Stimulated activated effector memory CD8-positive, alpha-beta T cell treated with anti-CD3 and anti-CD28 coated beads, Interleukin-12 subunit alpha, Interleukin-12 subunit beta, amount 100 ng/mL, for 72 hours (primary cell): ENCODE measurements at regions not wholly inside any gene's neighbourhood (a gene's known extent, or its start where the extent isn't known, plus 50 kb on each side); places are given as distances from the start of the nearest gene placed in this dataset.
"Not testable (repeated sequence)": the region's sequence is repeated elsewhere in the genome, so short reads cannot be mapped to it uniquely, and the experiment has no call there.

Experiments
- ATAC-seq: fragments of 150-1000 bp; cut with Tn5 transposase; 2 replicates; pipeline ENCODE4 v1.10.0; 2021
- DNase-seq, 2 donors: peaks; one replicate each; pipeline ENCODE4 v3.0.0; 2021 to 2022; ENCODE audit warnings: low spot score in 2 of 2
- H3K27ac Mint-ChIP-seq: one replicate; pipeline ENCODE4 v1.8.0; 2022; ENCODE audit warnings: mild to moderate bottlenecking, mixed read lengths
- H3K36me3 Mint-ChIP-seq: one replicate; pipeline ENCODE4 v1.8.0; 2022; ENCODE audit warnings: mild to moderate bottlenecking, mixed read lengths
- H3K4me1 Mint-ChIP-seq: one replicate; pipeline ENCODE4 v1.8.0; 2022; ENCODE audit warnings: mixed read lengths
- H3K4me3 Mint-ChIP-seq: one replicate; pipeline ENCODE4 v1.8.0; 2022; ENCODE audit warnings: mild to moderate bottlenecking, mixed read lengths
- H3K9me3 Mint-ChIP-seq: one replicate; pipeline ENCODE4 v1.8.0; 2022; ENCODE audit warnings: mixed read lengths

DNA sequence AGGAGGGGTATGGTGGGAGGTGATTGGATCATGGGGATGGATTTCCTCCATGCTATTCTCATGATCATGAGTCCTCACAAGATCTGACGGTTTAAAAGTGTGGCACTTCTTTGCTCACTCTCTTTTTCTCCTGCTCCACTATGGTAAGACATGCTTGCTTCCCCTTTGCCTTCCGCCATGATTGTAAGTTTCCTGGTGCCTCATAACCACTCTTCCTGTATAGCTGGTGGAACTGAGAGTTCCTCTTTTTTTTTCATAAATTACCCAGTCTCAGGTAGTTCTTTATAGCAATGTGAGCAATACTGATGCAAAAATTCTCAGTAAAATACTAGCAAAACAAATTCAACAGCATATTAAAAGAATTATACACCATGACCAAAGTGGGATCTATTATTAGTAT lies 728.5 kb upstream of the SLC8A1 start:
- no peak overlapping the region for H3K27ac Mint-ChIP-seq
- ATAC-seq (no peak), DNase-seq (no peak)
- H3K4me1 Mint-ChIP-seq: no peaks in the 10 kb centered on the region
- peaks cover 4% of the 10 kb centered on the region for H3K9me3 Mint-ChIP-seq
- no peak overlapping the region for H3K4me3 Mint-ChIP-seq
- H3K36me3 Mint-ChIP-seq: no peaks in the 10 kb centered on the region

DNA sequence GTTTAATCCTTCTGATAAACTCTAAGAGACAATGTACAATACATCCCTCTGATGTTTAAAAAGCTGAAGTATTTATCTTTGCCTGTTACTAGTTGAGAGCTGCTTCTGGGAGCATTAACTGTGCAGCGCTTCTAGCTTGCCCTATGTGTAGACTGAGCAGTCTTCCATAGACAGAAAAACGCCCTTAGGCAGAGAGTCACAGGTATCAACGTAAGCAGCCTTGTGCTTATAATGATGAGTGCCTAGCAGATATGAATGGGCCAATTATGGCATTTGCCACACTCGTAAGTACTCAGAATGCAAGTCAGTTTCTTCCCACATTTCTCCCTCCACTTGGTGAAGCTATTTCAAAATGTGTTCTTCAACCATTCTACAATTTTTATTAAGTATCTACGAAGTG lies 731.1 kb upstream of the SLC8A1 start:
- Mint-ChIP-seq H3K4me1 (no peaks in the 10 kb centered on the region), H3K27ac (no peak overlapping the region), H3K4me3 (no peak overlapping the region), H3K36me3 (no peaks in the 10 kb centered on the region), H3K9me3 (peaks cover 3% of the 10 kb centered on the region)
- ATAC-seq (no peak), DNase-seq (no peak)

DNA sequence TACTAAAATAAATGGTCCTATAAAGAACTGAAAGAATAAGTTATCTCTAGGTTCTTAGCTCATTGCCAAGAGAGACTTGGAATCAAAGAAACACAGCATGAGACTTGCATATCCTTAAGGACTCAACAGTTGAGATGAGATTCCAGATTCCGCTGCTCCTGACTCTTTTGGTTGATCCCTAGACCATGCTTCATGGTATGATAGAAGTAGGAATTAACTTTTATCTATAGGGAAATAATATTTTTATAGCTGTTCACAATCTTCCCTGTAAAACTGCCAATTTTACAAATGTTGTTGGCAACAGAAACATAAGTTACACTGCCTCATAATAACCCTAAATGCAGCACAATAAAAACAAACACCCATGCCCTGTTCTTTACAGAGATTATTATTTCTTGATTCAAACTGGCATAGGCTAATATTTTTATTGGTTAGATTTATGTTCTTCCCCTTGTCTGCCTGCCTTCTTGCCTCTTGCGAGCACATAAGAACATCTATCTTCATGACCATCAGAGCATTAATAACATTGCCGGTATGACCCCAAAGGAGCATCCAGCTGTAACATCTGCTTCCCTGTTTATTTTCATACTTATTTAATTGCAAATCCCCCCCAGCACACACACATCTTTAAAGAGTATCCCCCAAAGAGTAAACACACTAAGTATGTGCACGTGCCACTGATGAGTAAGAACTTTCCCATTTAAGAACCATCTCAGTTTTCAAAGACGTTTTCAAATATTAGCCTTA lies 735.7 kb upstream of the SLC8A1 start:
- Mint-ChIP-seq H3K36me3 (no peaks in the 10 kb centered on the region), H3K4me1 (no peaks in the 10 kb centered on the region), H3K4me3 (no peak overlapping the region), H3K27ac (no peak overlapping the region), H3K9me3 (peaks cover 6% of the 10 kb centered on the region)
- ATAC-seq: no peak
- no peak for DNase-seq

DNA sequence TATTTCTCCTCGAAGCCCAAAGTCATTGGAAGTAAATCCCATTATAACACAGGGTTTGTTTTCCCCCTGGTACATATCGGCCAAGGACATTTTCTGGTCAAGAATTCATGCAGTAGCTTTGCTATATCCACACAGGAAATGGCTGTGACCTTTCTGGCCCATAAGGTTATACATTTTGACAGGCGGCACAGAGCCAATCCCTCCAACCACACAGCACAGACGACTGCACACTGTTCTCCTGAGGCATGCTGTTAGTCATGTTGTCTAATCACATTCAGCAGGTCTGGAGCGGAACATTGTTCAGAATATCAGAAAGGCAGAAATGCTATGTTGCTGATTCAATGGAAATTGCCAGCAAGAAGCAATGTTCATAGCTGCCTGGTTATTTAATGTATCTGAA lies 742.3 kb upstream of the SLC8A1 start:
- H3K9me3 Mint-ChIP-seq: peaks cover 6% of the 10 kb centered on the region
- ATAC-seq (no peak), DNase-seq (no peak)
- H3K4me3 Mint-ChIP-seq: no peak overlapping the region
- H3K4me1 Mint-ChIP-seq: no peaks in the 10 kb centered on the region
- H3K36me3 Mint-ChIP-seq: no peaks in the 10 kb centered on the region
- H3K27ac Mint-ChIP-seq: no peak overlapping the region

DNA sequence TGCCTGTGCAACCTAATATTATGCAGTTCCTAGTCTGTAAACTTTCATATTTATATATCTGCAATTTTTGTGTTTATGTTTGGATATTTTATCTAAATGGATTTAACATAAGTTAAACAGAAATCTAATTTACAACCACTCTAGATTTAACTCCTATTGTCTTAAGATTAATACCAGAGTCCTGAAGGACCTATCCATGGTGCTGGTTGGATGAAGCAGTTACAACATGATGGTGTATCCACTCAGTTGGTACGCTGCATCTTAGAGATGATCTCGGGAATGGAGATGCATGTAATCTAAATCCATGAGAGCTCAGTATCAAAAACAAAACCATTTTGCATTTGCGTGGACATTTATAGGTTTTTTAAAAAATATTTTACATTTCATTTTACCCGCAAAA lies 745.9 kb upstream of the SLC8A1 start:
- Mint-ChIP-seq H3K4me1 (no peaks in the 10 kb centered on the region), H3K36me3 (no peaks in the 10 kb centered on the region), H3K27ac (no peak overlapping the region), H3K9me3 (peaks cover 10% of the 10 kb centered on the region), H3K4me3 (no peak overlapping the region)
- ATAC-seq (no peak), DNase-seq (no peak)

DNA sequence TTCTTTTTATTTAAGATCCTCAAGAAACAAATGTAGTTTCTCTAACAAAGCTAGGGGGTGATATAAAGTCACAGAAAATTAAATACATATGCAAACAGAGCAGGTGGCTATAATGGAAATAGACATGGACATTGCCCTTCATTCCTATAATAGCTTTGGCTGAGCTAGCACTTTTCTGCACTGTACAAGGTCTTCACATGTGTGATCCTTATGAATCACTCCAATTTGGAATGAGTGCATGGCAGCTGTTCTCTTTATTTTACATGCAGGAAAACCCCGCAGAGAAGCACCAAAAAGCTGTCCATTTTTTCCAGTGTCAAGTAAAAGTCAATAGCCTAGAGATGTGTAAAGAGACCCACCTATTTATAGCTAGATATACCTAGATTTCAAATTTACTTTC lies 747.4 kb upstream of the SLC8A1 start:
- H3K4me1 Mint-ChIP-seq: no peaks in the 10 kb centered on the region
- no peaks in the 10 kb centered on the region for H3K36me3 Mint-ChIP-seq
- H3K27ac Mint-ChIP-seq: no peak overlapping the region
- ATAC-seq (no peak), DNase-seq (no peak)
- H3K9me3 Mint-ChIP-seq: peaks cover 14% of the 10 kb centered on the region
- no peak overlapping the region for H3K4me3 Mint-ChIP-seq

- H3K4me1 Mint-ChIP-seq: no peaks in the 10 kb centered on the region
- no peak overlapping the region for H3K27ac Mint-ChIP-seq
- no peaks in the 10 kb centered on the region for H3K36me3 Mint-ChIP-seq
- H3K9me3 Mint-ChIP-seq: peaks cover 18% of the 10 kb centered on the region
- H3K4me3 Mint-ChIP-seq: no peak overlapping the region
- DNase-seq (no peak), ATAC-seq (no peak)
These were observed 752.4 kb upstream of the SLC8A1 start for GRCh38 chr2:41204315-41204714.

DNA sequence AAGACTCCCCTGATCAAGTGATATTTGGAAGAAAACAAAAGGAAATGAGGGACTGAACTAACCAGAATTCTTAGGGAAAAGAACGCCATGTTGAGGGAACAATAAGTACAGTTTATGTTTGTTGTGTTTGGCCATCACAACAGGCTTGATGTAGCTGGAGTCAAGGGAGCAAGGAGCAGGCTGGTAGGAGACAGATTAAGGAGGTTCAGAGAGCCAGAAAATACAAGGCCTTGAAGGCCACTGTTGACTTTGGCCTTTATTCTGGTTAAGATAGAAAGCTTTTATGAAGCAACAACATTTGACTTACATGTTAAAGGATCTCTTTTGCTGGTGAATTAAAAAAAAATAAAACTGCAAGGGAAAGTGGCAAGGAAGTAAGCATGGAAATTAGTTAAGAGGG lies 754.1 kb upstream of the SLC8A1 start:
- Mint-ChIP-seq H3K9me3 (peaks cover 22% of the 10 kb centered on the region), H3K36me3 (no peaks in the 10 kb centered on the region), H3K4me3 (no peak overlapping the region), H3K27ac (no peak overlapping the region), H3K4me1 (no peaks in the 10 kb centered on the region)
- no peak for DNase-seq
- ATAC-seq: no peak

DNA sequence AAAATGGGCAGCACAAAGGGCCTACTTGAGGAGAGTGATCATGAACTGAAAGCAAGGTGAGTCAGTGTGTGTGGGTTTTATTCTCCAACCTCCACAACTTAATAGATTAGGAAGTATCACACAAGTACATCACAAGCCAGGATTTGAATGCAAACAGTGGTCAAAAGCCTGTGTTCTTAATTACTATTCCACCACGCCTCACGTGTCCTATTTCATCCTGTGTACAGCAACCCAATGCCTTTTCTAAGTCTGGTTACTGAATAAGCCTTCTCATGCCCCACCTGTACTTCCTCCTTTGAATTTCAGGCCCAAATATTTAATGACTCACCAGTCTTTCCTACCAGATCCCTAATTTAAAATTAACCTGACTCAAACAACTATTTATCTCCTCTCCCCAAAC lies 755.7 kb upstream of the SLC8A1 start:
- peaks cover 19% of the 10 kb centered on the region for H3K9me3 Mint-ChIP-seq
- no peaks in the 10 kb centered on the region for H3K4me1 Mint-ChIP-seq
- H3K27ac Mint-ChIP-seq: no peak overlapping the region
- no peaks in the 10 kb centered on the region for H3K36me3 Mint-ChIP-seq
- DNase-seq (no peak), ATAC-seq (no peak)
- no peak overlapping the region for H3K4me3 Mint-ChIP-seq

DNA sequence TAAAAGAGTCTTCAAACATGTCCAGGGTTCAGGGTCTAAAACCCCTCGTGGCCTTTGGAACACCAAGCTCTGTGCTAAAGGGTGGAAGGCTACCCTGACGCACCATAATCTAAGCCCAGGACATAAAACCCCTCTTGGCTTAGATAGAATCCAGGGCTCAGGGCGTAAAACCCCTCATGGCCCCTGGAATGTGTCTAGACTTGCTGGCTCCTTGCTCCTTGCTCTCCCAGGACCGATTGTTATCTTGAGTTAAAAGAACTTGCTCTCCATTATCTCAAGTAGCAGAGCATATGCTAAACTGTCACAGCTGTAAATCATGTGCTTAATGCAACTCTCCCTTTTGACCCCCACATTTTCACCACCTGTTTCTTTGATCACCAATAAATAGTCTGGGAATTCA lies 758.1 kb upstream of the SLC8A1 start:
- not testable (repeated sequence) for H3K36me3 Mint-ChIP-seq, H3K4me1 Mint-ChIP-seq, H3K4me3 Mint-ChIP-seq, ATAC-seq, DNase-seq, H3K27ac Mint-ChIP-seq
- peaks cover 20% of the 10 kb centered on the region for H3K9me3 Mint-ChIP-seq

GRCh38 chr2:41216978-41217377 lies 765.1 kb upstream of the SLC8A1 start:
- Mint-ChIP-seq H3K27ac (no peak overlapping the region), H3K36me3 (no peaks in the 10 kb centered on the region), H3K9me3 (peaks cover 16% of the 10 kb centered on the region), H3K4me3 (no peak overlapping the region), H3K4me1 (no peaks in the 10 kb centered on the region)
- ATAC-seq (no peak), DNase-seq (no peak)

- DNase-seq: no peak
- Mint-ChIP-seq H3K4me1 (no peaks in the 10 kb centered on the region), H3K4me3 (no peak overlapping the region), H3K36me3 (no peaks in the 10 kb centered on the region), H3K27ac (no peak overlapping the region), H3K9me3 (peaks cover 9% of the 10 kb centered on the region)
- no peak for ATAC-seq
These were observed 770.7 kb upstream of the SLC8A1 start for GRCh38 chr2:41222593-41222992.

DNA sequence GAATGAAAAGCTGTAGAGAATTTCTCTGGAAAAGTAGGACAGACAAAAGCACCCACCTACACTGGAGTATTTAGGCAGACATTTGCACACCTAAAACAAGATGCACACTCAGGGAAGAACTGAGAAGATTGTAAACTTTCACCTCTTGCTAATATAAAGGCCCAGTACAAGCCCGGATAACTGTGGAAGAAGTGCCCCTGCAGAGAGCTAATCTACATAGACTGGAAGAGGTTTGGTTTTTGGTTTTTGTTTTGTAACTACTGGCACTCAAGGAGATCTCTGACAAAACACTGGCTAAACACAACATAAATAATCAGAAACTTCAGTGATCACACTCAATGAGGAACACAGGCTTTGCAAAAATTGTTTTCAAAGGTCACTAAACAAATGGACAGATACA lies 782.2 kb upstream of the SLC8A1 start:
- H3K36me3 Mint-ChIP-seq: no peaks in the 10 kb centered on the region
- H3K4me1 Mint-ChIP-seq: no peaks in the 10 kb centered on the region
- peaks cover 12% of the 10 kb centered on the region for H3K9me3 Mint-ChIP-seq
- ATAC-seq (no peak), DNase-seq (no peak)
- no peak overlapping the region for H3K27ac Mint-ChIP-seq
- H3K4me3 Mint-ChIP-seq: no peak overlapping the region

DNA sequence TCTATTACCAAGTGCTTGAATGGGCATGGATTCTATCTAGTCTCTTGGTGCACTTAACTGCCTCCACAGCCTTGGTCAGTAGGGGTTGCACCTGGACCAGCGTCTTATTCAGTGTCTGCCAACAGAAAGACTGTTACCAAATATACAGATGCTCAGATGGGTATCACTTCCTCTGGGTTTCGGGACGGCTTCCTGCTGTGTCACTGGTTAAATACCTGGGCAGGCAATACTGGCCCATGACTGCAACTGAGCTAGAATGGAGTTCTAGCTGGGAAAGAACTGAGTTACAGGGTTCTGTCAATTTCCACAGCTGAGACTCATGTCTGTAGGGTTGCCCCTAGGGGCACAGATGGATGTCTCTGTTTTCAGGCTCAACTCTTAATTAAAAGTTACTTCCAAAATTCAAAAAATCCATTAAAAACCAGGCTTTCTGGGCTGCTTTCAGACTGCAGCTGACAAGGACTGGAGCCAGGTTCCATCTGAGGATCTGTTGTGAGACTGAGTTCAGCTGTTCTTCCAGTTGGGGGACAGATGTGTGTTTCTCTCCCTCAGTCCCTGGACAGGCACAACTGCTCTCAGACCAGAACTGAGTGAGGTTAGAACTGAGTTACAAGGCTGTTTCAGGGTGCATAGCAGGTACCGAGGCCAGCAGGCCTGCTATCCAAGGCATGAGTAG lies 789.6 kb upstream of the SLC8A1 start:
- Mint-ChIP-seq H3K9me3 (peaks cover 9% of the 10 kb centered on the region), H3K4me3 (no peak overlapping the region), H3K27ac (no peak overlapping the region), H3K36me3 (no peaks in the 10 kb centered on the region), H3K4me1 (no peaks in the 10 kb centered on the region)
- no peak for ATAC-seq
- no peak for DNase-seq

- DNase-seq (no peak), ATAC-seq (no peak)
- H3K4me3 Mint-ChIP-seq: no peak overlapping the region
- H3K27ac Mint-ChIP-seq: no peak overlapping the region
- H3K36me3 Mint-ChIP-seq: no peaks in the 10 kb centered on the region
- H3K4me1 Mint-ChIP-seq: no peaks in the 10 kb centered on the region
- peaks cover 8% of the 10 kb centered on the region for H3K9me3 Mint-ChIP-seq
These were observed 790.1 kb upstream of the SLC8A1 start for GRCh38 chr2:41242001-41242331.

DNA sequence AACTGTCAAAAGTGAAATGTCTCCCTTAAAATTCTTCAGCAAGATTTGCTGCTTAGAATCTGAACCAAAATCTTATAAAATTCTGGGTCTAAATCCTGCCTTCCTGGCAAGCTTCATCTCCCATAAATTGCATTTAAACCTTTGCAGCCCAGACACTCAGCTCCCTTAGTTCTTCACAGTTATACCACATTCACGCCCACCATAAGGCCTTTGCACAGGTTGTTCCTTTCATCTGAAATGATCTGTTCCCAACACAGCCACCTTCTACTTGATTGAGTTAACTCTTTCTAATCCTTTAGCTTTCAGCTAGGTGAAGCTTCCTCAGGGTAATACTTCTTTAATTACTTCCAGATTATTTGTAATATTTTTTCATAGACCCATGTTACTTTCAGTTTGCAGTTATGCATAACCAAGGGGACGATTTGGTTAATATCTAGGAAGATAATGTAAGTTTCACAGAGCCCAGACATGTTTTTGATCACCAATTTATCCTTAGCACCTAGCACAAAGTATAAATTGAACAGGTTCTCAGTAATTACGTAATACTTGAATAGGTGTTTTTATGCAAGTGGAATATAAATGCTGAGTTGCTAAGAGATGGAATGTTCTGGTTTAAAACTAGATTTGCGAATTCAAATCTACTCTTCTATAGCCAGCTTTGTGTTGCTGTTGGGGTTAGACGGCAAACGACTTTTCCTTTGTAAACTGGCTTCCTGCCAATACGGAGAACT lies 779.7 kb upstream of the PKDCC start:
- ATAC-seq (no peak), DNase-seq (no peak)
- Mint-ChIP-seq H3K9me3 (no peaks in the 10 kb centered on the region), H3K4me1 (no peaks in the 10 kb centered on the region), H3K27ac (no peak overlapping the region), H3K4me3 (no peak overlapping the region), H3K36me3 (no peaks in the 10 kb centered on the region)
